Loucy (cell line): ENCODE measurements at regions not wholly inside any gene's neighbourhood (a gene's known extent, or its start where the extent isn't known, plus 50 kb on each side); places are given as distances from the start of the nearest gene placed in this dataset.
"Not testable (repeated sequence)": the region's sequence is repeated elsewhere in the genome, so short reads cannot be mapped to it uniquely, and the experiment has no call there.

Experiments
- CTCF ChIP-seq: fragments of 200-600 bp; sonication (generic); conservative IDR thresholded peaks from 2 replicates; pipeline ENCODE4 v1.5.1; 2014; ENCODE audit warnings: mild to moderate bottlenecking, antibody characterized with exemption, low read length
- EZH2phosphoT487 ChIP-seq: fragments of 200-600 bp; IDR thresholded peaks from 2 replicates; pipeline ENCODE4 v1.6.1; 2018; ENCODE audit warnings: antibody characterized with exemption, mild to moderate bottlenecking, moderate library complexity, borderline replicate concordance

- not testable (repeated sequence) for TF ChIP-seq CTCF, EZH2phosphoT487
Measured at GRCh38 chr5:14993459-14994133, 122.0 kb upstream of the ANKH start.
